Naive B cell (primary cell): ENCODE measurements at regions not wholly inside any gene's neighbourhood (a gene's known extent, or its start where the extent isn't known, plus 50 kb on each side); places are given as distances from the start of the nearest gene placed in this dataset.
A peak's percentile ranks its signal among the peaks of the same experiment; 100 is the strongest.

Source experiments
- ATAC-seq, 2 donors: fragments of 150-1000 bp; cut with Tn5 transposase; 2 replicates each; pipeline ENCODE4 v1.10.0; 2021; ENCODE audit warnings: low read depth in 2 of 2, mild to moderate bottlenecking in 2 of 2, moderate library complexity in 2 of 2
- DNase-seq: peaks from one replicate; pipeline ENCODE4 v3.0.0; 2022
- H3K27ac Mint-ChIP-seq, 6 donors: one replicate each; pipeline ENCODE4 v1.8.0; 2020 to 2022; ENCODE audit warnings: mild to moderate bottlenecking in 6 of 6, mixed read lengths in 6 of 6, moderate library complexity in 5 of 6, inconsistent platforms in 2 of 6
- H3K27me3 Mint-ChIP-seq, 3 donors: one replicate each; pipeline ENCODE4 v1.8.0; 2021 to 2022; ENCODE audit warnings: mixed read lengths in 3 of 3, mild to moderate bottlenecking in 1 of 3
- H3K36me3 Mint-ChIP-seq, 2 donors: one replicate each; pipeline ENCODE4 v1.8.0; 2020 to 2022; ENCODE audit warnings: mixed read lengths in 2 of 2, inconsistent platforms in 1 of 2, mild to moderate bottlenecking in 1 of 2
- H3K4me1 Mint-ChIP-seq, 3 donors: one replicate each; pipeline ENCODE4 v1.8.0; 2020 to 2022; ENCODE audit warnings: mixed read lengths in 3 of 3, inconsistent platforms in 1 of 3, mild to moderate bottlenecking in 1 of 3, moderate library complexity in 1 of 3
- H3K4me3 Mint-ChIP-seq, 8 donors: one replicate each; pipeline ENCODE4 v1.8.0; 2020 to 2022; ENCODE audit warnings: mild to moderate bottlenecking in 8 of 8, mixed read lengths in 8 of 8, moderate library complexity in 8 of 8, inconsistent platforms in 2 of 8
- H3K9me3 Mint-ChIP-seq, 7 donors: one replicate each; pipeline ENCODE4 v1.8.0; 2020 to 2022; ENCODE audit warnings: mixed read lengths in 7 of 7, mild to moderate bottlenecking in 5 of 7, inconsistent platforms in 2 of 7, moderate library complexity in 1 of 7

- Mint-ChIP-seq H3K4me1 (no peaks in the 10 kb centered on the region), H3K9me3 (no peaks in the 10 kb centered on the region), H3K4me3 (no peak overlapping the region), H3K27ac (no peak overlapping the region), H3K36me3 (no peaks in the 10 kb centered on the region), H3K27me3 (peaks cover 21 to 29% (median 22%) of the 10 kb centered on the region in 3 donors)
- no peak for DNase-seq
- ATAC-seq, result no peak
Observed at GRCh38 chr7:94274828-94275227, 119.9 kb upstream of the COL1A2 start.

GRCh38 chr7:94276027-94276426 lies 118.7 kb upstream of the COL1A2 start:
- no peak overlapping the region for H3K27ac Mint-ChIP-seq
- H3K27me3 Mint-ChIP-seq, result peaks cover 10 to 24% (median 23%) of the 10 kb centered on the region in 3 donors
- ATAC-seq (no peak), DNase-seq (no peak)
- H3K36me3 Mint-ChIP-seq, result no peaks in the 10 kb centered on the region
- no peaks in the 10 kb centered on the region for H3K4me1 Mint-ChIP-seq
- no peak overlapping the region for H3K4me3 Mint-ChIP-seq
- no peaks in the 10 kb centered on the region for H3K9me3 Mint-ChIP-seq

- Mint-ChIP-seq H3K4me3 (no peak overlapping the region), H3K4me1 (no peaks in the 10 kb centered on the region)
Observed at GRCh38 chr7:94276795-94277194, 117.9 kb upstream of the COL1A2 start.

GRCh38 chr7:94277236-94277635 lies 117.5 kb upstream of the COL1A2 start:
- Mint-ChIP-seq H3K4me3 (no peak overlapping the region), H3K27ac (no peak overlapping the region), H3K36me3 (no peaks in the 10 kb centered on the region), H3K9me3 (no peaks in the 10 kb centered on the region), H3K4me1 (no peaks in the 10 kb centered on the region), H3K27me3 (peaks cover 17 to 31% (median 29%) of the 10 kb centered on the region in 3 donors)
- DNase-seq (no peak), ATAC-seq (no peak)

More at GRCh38 chr7:94276795-94277194, 117.9 kb upstream of the COL1A2 start:
- H3K27ac Mint-ChIP-seq, result no peak overlapping the region
- H3K9me3 Mint-ChIP-seq, result no peaks in the 10 kb centered on the region
- H3K36me3 Mint-ChIP-seq, result no peaks in the 10 kb centered on the region
- DNase-seq, result peak; percentile 15
- peak in 1 of 2 donors; percentile 69 for ATAC-seq
- H3K27me3 Mint-ChIP-seq, result peaks cover 12 to 29% (median 28%) of the 10 kb centered on the region in 3 donors

DNA sequence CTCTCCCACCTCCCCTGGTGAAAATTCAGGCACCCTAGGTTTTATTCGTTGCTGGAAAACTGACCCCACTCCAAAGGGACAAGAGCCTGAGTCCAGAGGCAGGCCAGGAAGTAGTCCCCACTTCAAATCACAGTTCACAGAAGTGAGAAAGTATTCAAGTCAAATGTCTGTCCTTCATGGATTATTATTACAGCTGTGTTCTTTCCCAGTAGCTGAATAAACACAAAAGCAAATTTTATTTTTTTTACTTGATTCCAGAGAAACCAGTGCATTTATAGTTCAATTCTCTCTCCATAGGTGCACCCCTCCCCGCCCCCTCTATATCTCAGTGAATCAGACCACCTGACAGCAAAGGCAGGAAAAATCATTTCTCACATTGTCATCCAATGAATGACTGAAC lies 113.8 kb upstream of the COL1A2 start:
- no peak for DNase-seq
- Mint-ChIP-seq H3K4me1 (no peaks in the 10 kb centered on the region), H3K27me3 (peaks cover 42 to 48% (median 47%) of the 10 kb centered on the region in 3 donors), H3K9me3 (no peaks in the 10 kb centered on the region), H3K27ac (no peak overlapping the region), H3K36me3 (no peaks in the 10 kb centered on the region), H3K4me3 (no peak overlapping the region)
- ATAC-seq, result no peak

GRCh38 chr7:94284104-94284503 lies 110.6 kb upstream of the COL1A2 start:
- DNase-seq (no peak), ATAC-seq (no peak)
- Mint-ChIP-seq H3K27me3 (peaks cover 35 to 54% (median 41%) of the 10 kb centered on the region in 3 donors), H3K9me3 (no peaks in the 10 kb centered on the region), H3K4me3 (no peak overlapping the region), H3K27ac (no peak overlapping the region), H3K36me3 (no peaks in the 10 kb centered on the region), H3K4me1 (no peaks in the 10 kb centered on the region)

DNA sequence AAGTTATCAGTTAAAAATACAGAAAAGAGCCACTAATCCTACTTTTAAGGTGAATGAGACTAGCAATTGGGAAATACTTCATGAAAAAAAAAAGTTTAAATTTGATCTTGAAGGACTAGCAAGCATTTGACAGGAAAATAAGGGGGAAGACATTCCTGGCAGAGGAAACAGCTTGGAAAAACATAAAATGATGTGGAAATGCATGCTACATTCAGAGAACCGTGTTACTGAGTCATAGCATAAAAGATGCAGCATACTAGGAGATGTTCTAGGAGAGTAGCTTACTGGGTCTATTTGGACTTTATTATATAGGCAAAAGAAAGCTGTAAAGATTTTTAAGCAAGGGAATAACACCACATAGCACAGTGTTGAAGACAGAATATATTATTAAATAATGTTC lies 108.6 kb upstream of the COL1A2 start:
- Mint-ChIP-seq H3K4me3 (no peak overlapping the region), H3K4me1 (no peaks in the 10 kb centered on the region), H3K9me3 (no peaks in the 10 kb centered on the region), H3K36me3 (no peaks in the 10 kb centered on the region), H3K27me3 (peaks cover 30 to 50% (median 35%) of the 10 kb centered on the region in 3 donors), H3K27ac (no peak overlapping the region)
- ATAC-seq, result no peak
- DNase-seq, result no peak

GRCh38 chr7:94288096-94288495 lies 106.6 kb upstream of the COL1A2 start:
- no peaks in the 10 kb centered on the region for H3K4me1 Mint-ChIP-seq
- no peak for ATAC-seq
- H3K9me3 Mint-ChIP-seq, result no peaks in the 10 kb centered on the region
- no peaks in the 10 kb centered on the region for H3K36me3 Mint-ChIP-seq
- no peak for DNase-seq
- H3K27me3 Mint-ChIP-seq, result peaks cover 30 to 43% (median 34%) of the 10 kb centered on the region in 3 donors
- H3K4me3 Mint-ChIP-seq, result no peak overlapping the region
- no peak overlapping the region for H3K27ac Mint-ChIP-seq

GRCh38 chr7:94289071-94289470 lies 105.6 kb upstream of the COL1A2 start:
- Mint-ChIP-seq H3K4me1 (no peaks in the 10 kb centered on the region), H3K36me3 (no peaks in the 10 kb centered on the region), H3K4me3 (no peak overlapping the region), H3K27ac (no peak overlapping the region), H3K9me3 (no peaks in the 10 kb centered on the region), H3K27me3 (peaks cover 25 to 38% (median 32%) of the 10 kb centered on the region in 3 donors)
- ATAC-seq (no peak), DNase-seq (no peak)

GRCh38 chr7:94294471-94295131 lies 100.1 kb upstream of the COL1A2 start:
- DNase-seq (no peak), ATAC-seq (peak in 1 of 2 donors; percentile 45)
- H3K27me3 Mint-ChIP-seq, result peaks cover 16 to 44% (median 31%) of the 10 kb centered on the region in 3 donors
- peak overlapping the region in 1 of 6 donors; percentile 23 for H3K27ac Mint-ChIP-seq
- no peak overlapping the region for H3K4me3 Mint-ChIP-seq
- no peaks in the 10 kb centered on the region for H3K36me3 Mint-ChIP-seq
- no peaks in the 10 kb centered on the region for H3K9me3 Mint-ChIP-seq
- no peaks in the 10 kb centered on the region for H3K4me1 Mint-ChIP-seq

- Mint-ChIP-seq H3K4me3 (no peak overlapping the region), H3K36me3 (no peaks in the 10 kb centered on the region), H3K27ac (no peak overlapping the region), H3K4me1 (no peaks in the 10 kb centered on the region), H3K9me3 (no peaks in the 10 kb centered on the region), H3K27me3 (peaks cover 16 to 42% (median 31%) of the 10 kb centered on the region in 3 donors)
- ATAC-seq, result no peak
- DNase-seq, result no peak
Observed at GRCh38 chr7:94295850-94296249, 98.8 kb upstream of the COL1A2 start.

DNA sequence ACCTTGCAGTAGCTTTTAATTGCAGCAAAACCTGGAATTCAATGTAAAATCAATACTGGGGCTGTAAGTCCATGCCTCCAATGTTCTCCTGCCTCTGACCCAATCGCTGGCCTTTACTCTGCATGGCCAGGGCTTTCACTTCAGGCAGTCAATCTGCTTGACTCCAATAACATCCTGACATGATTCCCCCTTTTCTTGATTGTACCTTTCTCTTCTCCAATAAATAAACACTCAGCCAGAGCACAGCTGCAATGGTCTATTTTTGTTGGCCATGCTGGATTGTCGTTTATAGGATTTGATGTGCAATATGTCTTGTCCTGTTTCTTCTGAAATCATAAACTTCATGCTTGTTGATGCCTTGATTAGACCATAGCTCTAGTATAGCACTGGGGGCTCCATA lies 97.8 kb upstream of the COL1A2 start:
- no peak for DNase-seq
- H3K36me3 Mint-ChIP-seq, result no peaks in the 10 kb centered on the region
- H3K9me3 Mint-ChIP-seq, result no peaks in the 10 kb centered on the region
- H3K27me3 Mint-ChIP-seq, result peaks cover 7 to 33% (median 24%) of the 10 kb centered on the region in 3 donors
- H3K4me3 Mint-ChIP-seq, result no peak overlapping the region
- H3K4me1 Mint-ChIP-seq, result no peaks in the 10 kb centered on the region
- ATAC-seq, result no peak
- no peak overlapping the region for H3K27ac Mint-ChIP-seq

DNA sequence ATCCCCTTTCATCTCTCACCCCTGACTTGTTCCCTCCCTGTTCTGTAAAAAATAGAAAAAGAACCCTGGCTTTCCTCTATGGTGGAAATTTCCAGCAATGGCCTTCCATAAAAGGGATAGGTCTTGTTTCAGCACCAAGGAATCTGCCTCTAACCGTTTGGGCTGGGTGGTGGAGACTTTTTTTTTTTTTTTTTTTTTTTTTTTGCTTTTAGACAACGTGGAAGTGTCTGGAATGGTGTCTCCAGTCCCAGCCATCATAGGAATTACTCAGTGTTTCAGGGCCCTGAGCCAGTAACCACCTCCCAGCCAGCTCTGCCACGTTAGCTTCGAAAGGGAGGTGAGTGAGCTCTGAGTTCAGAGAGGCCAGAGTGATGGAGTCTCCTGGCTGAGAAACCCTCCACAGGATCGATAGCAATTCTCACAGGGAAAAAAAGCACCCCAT lies 97.3 kb upstream of the COL1A2 start:
- Mint-ChIP-seq H3K9me3 (no peaks in the 10 kb centered on the region), H3K27ac (no peak overlapping the region), H3K4me1 (no peaks in the 10 kb centered on the region), H3K4me3 (no peak overlapping the region), H3K27me3 (peaks cover 4 to 32% (median 20%) of the 10 kb centered on the region in 3 donors), H3K36me3 (no peaks in the 10 kb centered on the region)
- no peak for DNase-seq
- no peak for ATAC-seq

GRCh38 chr7:94298943-94299342 lies 95.8 kb upstream of the COL1A2 start:
- Mint-ChIP-seq H3K27me3 (peaks cover 9 to 41% (median 20%) of the 10 kb centered on the region in 3 donors), H3K4me3 (no peak overlapping the region), H3K27ac (no peak overlapping the region), H3K9me3 (peaks cover 0 to 2% (median 0%) of the 10 kb centered on the region in 7 donors), H3K4me1 (no peaks in the 10 kb centered on the region), H3K36me3 (no peaks in the 10 kb centered on the region)
- DNase-seq, result no peak
- ATAC-seq, result no peak
